ENCODE measurements at regions not wholly inside any gene's neighbourhood (a gene's known extent, or its start where the extent isn't known, plus 50 kb on each side); places are given as distances from the start of the nearest gene placed in this dataset.

- DNase-seq, result no peak
- POLR2A ChIA-PET (ENCODE audit: unreplicated experiment), result no interaction called here
Measured at GRCh38 chr12:128018067-128018466, 248.9 kb upstream of the TMEM132C start.

GRCh38 chr12:128019996-128020544 is 246.9 kb upstream of the TMEM132C start:
- H2AFZ ChIP-seq, result no peak overlapping the region
- BruUV-seq (replicated peaks), result no TSS peak
- DNase-seq, result no peak
- no peaks in the 10 kb centered on the region for H4K20me1 ChIP-seq (ENCODE audit: insufficient read depth)
- H3K9me2 ChIP-seq (ENCODE audit: insufficient read depth), result no peaks in the 10 kb centered on the region
- no peak overlapping the region for H3K4me3 ChIP-seq
- no peaks in the 10 kb centered on the region for H3K9me3 ChIP-seq (ENCODE audit: insufficient read depth, low read depth)
- H3K27ac ChIP-seq, result no peak overlapping the region
- CTCF ChIA-PET, result no interaction called here
- POLR2A ChIA-PET (ENCODE audit: unreplicated experiment), result no interaction called here
- H3K4me1 ChIP-seq (replicated peaks; ENCODE audit: insufficient read depth), result no peaks in the 10 kb centered on the region
- H3K27me3 ChIP-seq (ENCODE audit: insufficient read depth, low read depth), result peaks cover 21% of the 10 kb centered on the region
- no peaks in the 10 kb centered on the region for H3F3A ChIP-seq (ENCODE audit: insufficient read depth, low read depth)
- no peak for TF ChIP-seq EZH2 (IDR thresholded peaks at IDR 0.05; ENCODE audit: low read depth)
- TF ChIP-seq CTCF (conservative IDR thresholded peaks at IDR 0.05), result no peak
- H3K4me2 ChIP-seq, result no peak overlapping the region
- intact Hi-C loops (cut with micrococcal nuclease; ENCODE audit: unreplicated experiment), result no loop called here
- no peaks in the 10 kb centered on the region for H3K79me2 ChIP-seq (ENCODE audit: low read depth)
- no peaks in the 10 kb centered on the region for H3K36me3 ChIP-seq (ENCODE audit: low read depth)

More at GRCh38 chr12:128018067-128018466, 248.9 kb upstream of the TMEM132C start:
- intact Hi-C loops (cut with micrococcal nuclease; ENCODE audit: unreplicated experiment), result no loop called here
- Histone ChIP-seq H2AFZ (no peak overlapping the region), H3K4me3 (no peak overlapping the region), H3F3A (ENCODE audit: insufficient read depth, low read depth) (no peaks in the 10 kb centered on the region), H4K20me1 (ENCODE audit: insufficient read depth) (no peaks in the 10 kb centered on the region), H3K27ac (no peak overlapping the region), H3K9me3 (ENCODE audit: insufficient read depth, low read depth) (no peaks in the 10 kb centered on the region), H3K79me2 (ENCODE audit: low read depth) (no peaks in the 10 kb centered on the region), H3K27me3 (ENCODE audit: insufficient read depth, low read depth) (peaks cover 9% of the 10 kb centered on the region; the same call in 1 of the 2 replicates), H3K36me3 (ENCODE audit: low read depth) (no peaks in the 10 kb centered on the region), H3K4me2 (no peak overlapping the region), H3K9me2 (ENCODE audit: insufficient read depth) (no peaks in the 10 kb centered on the region), H3K4me1 (replicated peaks; ENCODE audit: insufficient read depth) (no peaks in the 10 kb centered on the region)
- CTCF ChIA-PET, result no interaction called here
- no peak for TF ChIP-seq CTCF (conservative IDR thresholded peaks at IDR 0.05)
- TF ChIP-seq EZH2 (IDR thresholded peaks at IDR 0.05; ENCODE audit: low read depth), result no peak
- no TSS peak for BruUV-seq (replicated peaks)

- no TSS peak for BruUV-seq (replicated peaks)
Measured at GRCh38 chr12:128021561-128021960, 245.4 kb upstream of the TMEM132C start.

More at GRCh38 chr12:128021561-128021960, 245.4 kb upstream of the TMEM132C start:
- H3K4me2 ChIP-seq, result no peak overlapping the region
- H3K4me1 ChIP-seq (replicated peaks; ENCODE audit: insufficient read depth), result no peaks in the 10 kb centered on the region
- no peak for DNase-seq
- no peak overlapping the region for H3K4me3 ChIP-seq
- no peaks in the 10 kb centered on the region for H3K9me2 ChIP-seq (ENCODE audit: insufficient read depth)
- peaks cover 25% of the 10 kb centered on the region for H3K27me3 ChIP-seq (ENCODE audit: insufficient read depth, low read depth)
- intact Hi-C loops (cut with micrococcal nuclease; ENCODE audit: unreplicated experiment), result no loop called here
- no peaks in the 10 kb centered on the region for H3K9me3 ChIP-seq (ENCODE audit: insufficient read depth, low read depth)
- H4K20me1 ChIP-seq (ENCODE audit: insufficient read depth), result no peaks in the 10 kb centered on the region
- CTCF ChIA-PET, result no interaction called here
- POLR2A ChIA-PET (ENCODE audit: unreplicated experiment), result no interaction called here
- no peak overlapping the region for H2AFZ ChIP-seq
- H3F3A ChIP-seq (ENCODE audit: insufficient read depth, low read depth), result no peaks in the 10 kb centered on the region
- no peaks in the 10 kb centered on the region for H3K36me3 ChIP-seq (ENCODE audit: low read depth)
- TF ChIP-seq EZH2 (IDR thresholded peaks at IDR 0.05; ENCODE audit: low read depth) (no peak), CTCF (conservative IDR thresholded peaks at IDR 0.05) (no peak)
- no peak overlapping the region for H3K27ac ChIP-seq
- no peaks in the 10 kb centered on the region for H3K79me2 ChIP-seq (ENCODE audit: low read depth)
